Esophagus muscularis mucosa (tissue), 4 donors: ENCODE measurements at regions not wholly inside any gene's neighbourhood (a gene's known extent, or its start where the extent isn't known, plus 50 kb on each side); places are given as distances from the start of the nearest gene placed in this dataset.

Experiments used
- CTCF ChIP-seq, 3 experiments: fragments of 200-600 bp in 2 of 3; fragments of 450-650 bp in 1 of 3; sonication (generic) in 2 of 3; IDR thresholded peaks; one replicate each; pipeline ENCODE4 v1.5.1; 2017 to 2019; ENCODE audit warnings: antibody characterized with exemption in 3 of 3, mild to moderate bottlenecking in 2 of 3, moderate library complexity in 1 of 3
- EP300 ChIP-seq: sonication (generic); formaldehyde crosslinking; IDR thresholded peaks from one replicate; pipeline ENCODE4 v1.6.1; 2017; ENCODE audit warnings: antibody characterized with exemption
- POLR2A ChIP-seq: fragments of 450-650 bp; IDR thresholded peaks from one replicate; pipeline ENCODE4 v1.6.1; 2017; ENCODE audit warnings: antibody characterized with exemption, moderate library complexity, mild to moderate bottlenecking, low read depth
- POLR2AphosphoS5 ChIP-seq, 2 donors: sonication (generic); formaldehyde crosslinking; IDR thresholded peaks; one replicate each; pipeline ENCODE4 v1.6.1; 2017; ENCODE audit warnings: antibody characterized with exemption in 2 of 2

- TF ChIP-seq CTCF (IDR thresholded peaks at IDR 0.05) (no peak), POLR2A (no peak), EP300 (no peak), POLR2AphosphoS5 (IDR thresholded peaks at IDR 0.05) (no peak)
Observed at GRCh38 chr21:34282223-34282622, 81.6 kb upstream of the KCNE2 start.
